HEK293T (cell line): ENCODE measurements at regions not wholly inside any gene's neighbourhood (a gene's known extent, or its start where the extent isn't known, plus 50 kb on each side); places are given as distances from the start of the nearest gene placed in this dataset.
"Not testable (repeated sequence)": the region's sequence is repeated elsewhere in the genome, so short reads cannot be mapped to it uniquely, and the experiment has no call there.

Source experiments
- CTCF ChIA-PET: fragments of 350-600 bp; formaldehyde crosslinking; extraction: SDS; loops from one replicate; lab custom pipeline; 2021; ENCODE audit warnings: antibody characterized with exemption, inconsistent platforms; lab: Yijun Ruan, JAX
- POLR2A ChIA-PET: fragments of 350-600 bp; formaldehyde crosslinking; extraction: SDS; loops from one replicate; lab custom pipeline; 2020; ENCODE audit warnings: antibody characterized with exemption, inconsistent platforms; lab: Yijun Ruan, JAX
- DNase-seq: peaks from one replicate; pipeline ENCODE4 v3.0.0; 2012; ENCODE audit warnings: mixed read lengths; ENCODE audit errors: extremely low spot score
- ARNT ChIP-seq: fragments of 450-650 bp; IDR thresholded peaks from 2 replicates; pipeline ENCODE4 v1.6.1; 2017; ENCODE audit warnings: mild to moderate bottlenecking
- BHLHE40 ChIP-seq: fragments of 450-650 bp; IDR thresholded peaks from 2 replicates; pipeline ENCODE4 v1.6.1; 2016; ENCODE audit warnings: mild to moderate bottlenecking, moderate library complexity, borderline replicate concordance
- CTBP1 ChIP-seq: fragments of 450-650 bp; IDR thresholded peaks from 2 replicates; pipeline ENCODE4 v1.6.1; 2016; ENCODE audit warnings: borderline replicate concordance
- ELF4 ChIP-seq: fragments of 450-650 bp; IDR thresholded peaks from 2 replicates; pipeline ENCODE4 v1.6.1; 2017; ENCODE audit warnings: antibody characterized with exemption
- FOXA1 ChIP-seq: fragments of 450-650 bp; IDR thresholded peaks from 2 replicates; pipeline ENCODE4 v1.6.1; 2016; ENCODE audit warnings: mild to moderate bottlenecking
- FOXK2 ChIP-seq: fragments of 450-650 bp; IDR thresholded peaks from 2 replicates; pipeline ENCODE4 v1.6.1; 2016; ENCODE audit warnings: mild to moderate bottlenecking
- FOXM1 ChIP-seq: fragments of 450-650 bp; IDR thresholded peaks from 2 replicates; pipeline ENCODE4 v1.6.1; 2017; ENCODE audit warnings: mild to moderate bottlenecking, borderline replicate concordance
- HDGF ChIP-seq: fragments of 450-650 bp; IDR thresholded peaks from 2 replicates; pipeline ENCODE4 v1.6.1; 2017; ENCODE audit warnings: antibody characterized with exemption, borderline replicate concordance
- L3MBTL2 ChIP-seq: fragments of 450-650 bp; conservative IDR thresholded peaks from 2 replicates; pipeline ENCODE4 v1.6.1; 2016; ENCODE audit warnings: mild to moderate bottlenecking
- LEF1 ChIP-seq: fragments of 450-650 bp; IDR thresholded peaks from 2 replicates; pipeline ENCODE4 v1.6.1; 2017; ENCODE audit warnings: mild to moderate bottlenecking, borderline replicate concordance
- NFRKB ChIP-seq: fragments of 450-650 bp; IDR thresholded peaks from 2 replicates; pipeline ENCODE4 v1.6.1; 2016; ENCODE audit warnings: mild to moderate bottlenecking, moderate library complexity
- PKNOX1 ChIP-seq: fragments of 450-650 bp; IDR thresholded peaks from 2 replicates; pipeline ENCODE4 v1.6.1; 2016
- SP1 ChIP-seq: fragments of 450-650 bp; IDR thresholded peaks from 2 replicates; pipeline ENCODE4 v1.6.1; 2017
- SUZ12 ChIP-seq: fragments of 450-650 bp; IDR thresholded peaks from 2 replicates; pipeline ENCODE4 v1.6.1; 2016; ENCODE audit warnings: mild to moderate bottlenecking
- TARDBP ChIP-seq: fragments of 450-650 bp; IDR thresholded peaks from 2 replicates; pipeline ENCODE4 v1.6.1; 2016
- ZNF384 ChIP-seq: fragments of 450-650 bp; IDR thresholded peaks from 2 replicates; pipeline ENCODE4 v1.6.1; 2016

DNA sequence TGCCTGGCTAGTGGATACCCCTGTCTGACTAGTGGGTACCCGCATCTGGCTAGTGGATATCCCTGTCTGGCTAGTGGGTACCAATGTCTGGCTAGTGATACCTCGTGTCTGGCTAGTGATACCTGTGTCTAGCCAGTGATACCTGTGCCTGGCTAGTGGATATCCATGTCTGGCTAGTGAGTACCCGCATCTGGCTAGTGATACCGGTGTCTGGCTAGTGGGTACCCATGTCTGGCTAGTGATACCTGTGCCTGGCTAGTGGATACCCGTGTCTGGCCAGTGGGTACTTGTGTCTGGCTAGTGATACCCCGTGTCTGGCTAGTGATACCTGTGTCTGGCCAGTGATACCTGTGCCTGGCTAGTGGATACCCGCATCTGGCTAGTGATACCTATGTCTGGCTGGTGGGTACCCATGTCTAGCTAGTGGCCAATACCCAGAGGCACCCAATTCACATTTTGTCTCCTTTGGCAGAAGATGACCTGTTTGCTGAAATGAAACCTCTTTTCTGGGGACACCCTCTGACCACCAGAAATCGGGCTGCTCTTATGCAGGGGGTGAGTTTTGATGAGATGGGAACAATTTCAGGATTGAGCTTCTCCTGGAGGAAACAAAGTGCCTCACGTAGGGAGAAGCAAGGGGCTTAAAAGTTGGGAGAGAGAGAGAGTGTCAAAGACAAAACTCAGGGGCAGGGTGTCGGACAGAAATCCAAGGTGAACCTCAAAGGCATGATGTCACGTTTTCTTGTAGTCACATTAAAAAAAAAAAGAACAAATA is 63.4 kb downstream of the SMIM38 start:
- TF ChIP-seq CTBP1 (no peak), SUZ12 (no peak), LEF1 (no peak)
- DNase-seq, result no peak
- ChIA-PET CTCF (no interaction called here), POLR2A (no interaction called here)

DNA sequence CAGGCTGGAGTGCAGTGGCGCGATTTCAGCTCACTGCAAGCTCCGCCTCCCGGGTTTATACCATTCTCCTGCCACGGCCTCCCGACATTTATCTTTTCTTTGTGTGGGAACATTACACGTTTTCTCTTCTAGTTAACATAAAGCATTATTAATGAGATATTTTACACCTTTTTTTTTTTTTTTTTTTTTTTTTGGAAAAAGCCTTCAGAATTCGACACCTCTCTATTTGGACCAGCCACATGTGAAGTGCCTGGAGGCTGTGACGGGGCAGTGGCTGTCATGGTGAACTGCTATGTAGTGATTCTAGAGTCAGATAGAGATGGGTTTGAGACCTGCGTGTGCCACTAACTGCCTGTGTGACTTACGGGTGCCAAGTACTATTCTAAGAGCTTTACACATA is 64.3 kb downstream of the SMIM38 start:
- CTCF ChIA-PET, result interaction anchor here (0.7 kb wide), 1 partner anchor 15 kb away, joined by 5 read pairs; no protein-coding TSS in a partner anchor
- POLR2A ChIA-PET, result no interaction called here
- TF ChIP-seq TARDBP (no peak), FOXM1 (no peak), L3MBTL2 (no peak), FOXA1 (no peak), NFRKB (no peak), LEF1 (no peak), SUZ12 (no peak), CTBP1 (no peak), HDGF (no peak), ZNF384 (no peak), BHLHE40 (no peak), SP1 (no peak), FOXK2 (no peak)
- DNase-seq, result no peak

DNA sequence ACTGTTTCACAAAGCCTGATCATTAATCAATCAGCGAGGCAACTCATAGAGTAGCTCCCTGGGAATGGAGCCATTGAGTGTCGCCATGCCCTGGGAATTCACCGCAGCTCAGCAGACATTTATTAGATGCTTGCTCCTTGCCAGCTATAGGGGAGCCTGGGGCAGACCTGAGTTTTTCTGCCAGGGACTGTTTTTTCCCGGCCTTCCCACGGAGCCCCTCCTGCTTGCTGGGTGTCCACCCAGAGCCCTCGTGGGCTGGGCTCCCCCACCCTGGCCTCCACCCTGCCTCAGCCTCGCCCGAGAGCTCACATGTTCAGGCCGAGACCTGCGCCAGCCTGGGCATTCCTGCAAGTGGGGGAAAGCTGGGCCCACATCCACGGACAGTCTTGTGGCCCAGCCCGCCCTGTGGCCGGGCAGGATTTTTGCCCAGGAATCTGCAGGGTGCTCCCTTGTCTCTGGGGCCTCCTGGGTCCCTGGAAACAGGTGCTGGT is 64.9 kb downstream of the SMIM38 start:
- TF ChIP-seq ELF4, result no peak
- no peak for TF ChIP-seq HDGF
- no peak for TF ChIP-seq FOXK2
- no peak for TF ChIP-seq L3MBTL2
- no peak for TF ChIP-seq CTBP1
- no peak for TF ChIP-seq ARNT
- no peak for TF ChIP-seq LEF1
- no peak for TF ChIP-seq FOXM1
- no peak for TF ChIP-seq NFRKB
- no peak for DNase-seq
- ChIA-PET POLR2A (no interaction called here), CTCF (no interaction called here)

DNA sequence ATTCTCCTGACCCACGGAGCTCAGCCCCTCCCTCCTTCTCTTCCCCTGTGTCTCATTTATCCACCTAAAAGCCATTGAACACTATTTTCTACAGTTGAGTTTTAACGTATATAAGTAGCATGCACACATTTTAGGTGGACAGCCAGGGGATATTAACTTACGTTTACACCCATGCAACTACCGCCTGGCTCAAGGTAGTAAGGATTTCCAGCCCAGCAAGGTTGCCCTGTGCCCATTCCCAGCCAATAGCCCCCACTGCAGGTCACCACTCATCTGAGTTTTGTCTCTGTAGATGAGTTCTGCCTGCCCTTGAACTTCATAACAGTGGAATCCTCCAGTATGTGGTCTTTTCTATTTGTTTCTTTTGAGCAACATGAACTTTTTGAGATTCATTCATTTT is 65.4 kb downstream of the SMIM38 start:
- DNase-seq, result no peak
- POLR2A ChIA-PET, result no interaction called here
- TF ChIP-seq SUZ12 (no peak), L3MBTL2 (no peak), SP1 (no peak), FOXA1 (no peak), FOXM1 (no peak), ZNF384 (no peak), FOXK2 (no peak), PKNOX1 (no peak), NFRKB (no peak), BHLHE40 (no peak), LEF1 (no peak), CTBP1 (no peak), ELF4 (no peak), HDGF (no peak)
- CTCF ChIA-PET, result no interaction called here

DNA sequence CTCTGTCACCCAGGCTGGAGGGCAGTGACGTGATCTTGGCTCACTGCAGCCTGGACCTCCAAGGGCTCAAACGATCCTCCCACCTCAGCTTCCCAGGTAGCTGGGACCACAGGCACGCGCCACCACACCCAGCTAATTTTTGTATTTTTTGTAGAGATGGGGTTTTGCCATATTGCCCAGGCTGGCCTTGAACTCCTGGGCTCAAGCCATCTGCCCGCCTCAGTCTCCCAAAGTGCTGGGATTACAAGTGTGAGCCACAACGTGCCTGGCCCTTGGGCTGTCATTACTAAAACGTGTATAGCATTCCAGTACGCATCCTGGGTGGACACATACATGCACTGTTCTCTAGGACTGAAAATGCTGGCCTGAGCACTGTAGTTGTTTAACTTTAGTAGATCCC is 65.9 kb downstream of the SMIM38 start:
- CTCF ChIA-PET, POLR2A ChIA-PET, DNase-seq: not testable (repeated sequence)

GRCh38 chr11:69227271-69227670 is 66.7 kb upstream of the MYEOV start:
- POLR2A ChIA-PET, result no interaction called here
- CTCF ChIA-PET, result no interaction called here
- no peak for DNase-seq
- no peak for TF ChIP-seq HDGF
- TF ChIP-seq CTBP1, result no peak
- TF ChIP-seq SP1, result no peak
- no peak for TF ChIP-seq PKNOX1
- no peak for TF ChIP-seq FOXM1
- TF ChIP-seq LEF1, result no peak
- TF ChIP-seq NFRKB, result no peak
- no peak for TF ChIP-seq ZNF384
- no peak for TF ChIP-seq L3MBTL2
- no peak for TF ChIP-seq FOXA1
- TF ChIP-seq SUZ12, result no peak
- TF ChIP-seq BHLHE40, result no peak
- TF ChIP-seq ARNT, result no peak

DNA sequence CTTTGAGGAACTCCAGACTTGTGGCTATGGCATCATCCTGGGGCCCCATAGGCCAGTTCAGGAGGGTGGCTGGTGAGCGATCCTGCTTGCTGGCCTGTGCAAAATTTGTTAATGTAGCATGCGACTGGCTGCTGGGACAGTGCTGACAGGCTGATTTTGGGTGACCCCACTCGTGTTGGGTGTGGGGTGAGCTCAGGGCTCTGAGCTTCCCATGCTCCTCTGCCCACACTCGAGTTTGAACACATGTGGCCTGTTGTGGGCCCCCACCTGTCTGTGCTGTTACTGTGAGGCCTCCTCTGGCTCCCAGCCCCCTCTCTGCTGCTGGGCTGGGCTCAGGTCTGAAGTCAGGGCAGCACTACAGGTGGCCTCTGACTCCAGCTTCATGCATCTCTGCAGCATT is 64.4 kb upstream of the MYEOV start:
- CTCF ChIA-PET, result no interaction called here
- POLR2A ChIA-PET, result no interaction called here
- no peak for DNase-seq
- no peak for TF ChIP-seq SP1
- TF ChIP-seq L3MBTL2, result no peak
- TF ChIP-seq PKNOX1, result no peak
- no peak for TF ChIP-seq ARNT
- TF ChIP-seq LEF1, result no peak
- TF ChIP-seq CTBP1, result no peak
